Urinary bladder (tissue), 3 donors: ENCODE measurements at regions not wholly inside any gene's neighbourhood (a gene's known extent, or its start where the extent isn't known, plus 50 kb on each side); places are given as distances from the start of the nearest gene placed in this dataset.
"Not testable (repeated sequence)": the region's sequence is repeated elsewhere in the genome, so short reads cannot be mapped to it uniquely, and the experiment has no call there.

Experiments used
- DNase-seq: peaks from one replicate; pipeline ENCODE4 v3.0.0-alpha.2; 2015; ENCODE audit errors: extremely low spot score
- H3K27ac ChIP-seq: one replicate; pipeline ENCODE4 v1.5.1; 2013; ENCODE audit warnings: low read depth, mild to moderate bottlenecking, moderate library complexity
- H3K36me3 ChIP-seq: one replicate; pipeline ENCODE4 v1.6.1; 2013; ENCODE audit warnings: mild to moderate bottlenecking, moderate library complexity; ENCODE audit not compliant: insufficient read depth
- H3K4me1 ChIP-seq: one replicate; pipeline ENCODE4 v1.6.1; 2013; ENCODE audit warnings: mild to moderate bottlenecking, moderate library complexity; ENCODE audit not compliant: insufficient read depth
- H3K4me3 ChIP-seq: one replicate; pipeline ENCODE4 v1.5.1; 2013; ENCODE audit warnings: low read depth, low read length
- WGBS: extraction: QIAGEN DNeasy Blood & Tissue Kit; methylation state at CpG from one replicate; pipeline ENCODE4 v1.1.7; 2013; 5-methylcytosine and 5-hydroxymethylcytosine counted together
- donor health status: healthy with polysubstance abuse.
- donor health status: healthy.

- 73% methylated on average over 5 of the region's 5 CpGs for WGBS
- no peaks in the 10 kb centered on the region for H3K36me3 ChIP-seq
- DNase-seq, result peak; percentile 10
- H3K4me1 ChIP-seq, result no peaks in the 10 kb centered on the region
- H3K27ac ChIP-seq, result no peak overlapping the region
- no peak overlapping the region for H3K4me3 ChIP-seq
These were observed 1353.2 kb downstream of the AACS start for GRCh38 chr12:126418400-126418799.

DNA sequence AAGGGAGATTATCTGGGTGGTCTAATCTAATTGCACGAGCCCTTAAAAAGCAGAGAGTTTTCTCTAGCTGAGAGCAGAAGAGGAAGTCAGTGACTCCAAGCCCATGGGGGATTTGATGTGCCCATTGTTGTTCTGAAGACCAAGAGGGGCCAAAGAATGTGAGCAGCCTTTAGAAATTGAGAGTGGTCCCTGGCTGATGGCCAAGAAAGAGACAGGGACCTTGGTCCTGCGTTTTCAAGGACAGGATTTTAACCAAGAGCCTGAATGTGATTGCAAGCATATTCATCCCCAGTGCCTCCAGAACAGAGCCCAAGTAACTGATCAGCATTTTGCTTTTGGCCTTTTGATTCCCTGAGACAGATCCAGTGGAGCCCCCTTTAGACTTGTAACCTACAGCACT is 1353.9 kb downstream of the AACS start:
- WGBS, result 55% methylated on average over 2 of the region's 2 CpGs
- H3K36me3 ChIP-seq, result no peaks in the 10 kb centered on the region
- no peak for DNase-seq
- no peak overlapping the region for H3K27ac ChIP-seq
- H3K4me1 ChIP-seq, result no peaks in the 10 kb centered on the region
- H3K4me3 ChIP-seq, result no peak overlapping the region

DNA sequence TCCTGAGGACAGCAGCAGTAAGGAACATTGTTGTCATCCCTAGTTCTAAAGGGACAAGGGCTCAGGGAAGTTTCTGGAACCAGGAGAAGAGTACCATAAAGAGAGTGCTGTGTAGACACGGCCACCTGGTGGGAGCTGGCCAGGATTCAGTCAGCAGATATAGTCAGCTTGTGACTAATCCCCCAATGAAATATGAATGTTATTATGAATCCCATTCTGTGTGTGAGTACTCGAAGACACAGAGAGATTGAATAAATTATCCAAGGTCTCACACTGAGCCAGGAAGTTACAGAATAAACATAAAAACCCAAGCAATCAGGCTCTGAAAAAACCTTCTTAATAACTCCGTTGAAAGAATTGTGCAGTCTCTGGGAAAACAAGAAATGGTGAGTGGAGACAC is 1359.5 kb downstream of the AACS start:
- H3K4me1 ChIP-seq, result no peaks in the 10 kb centered on the region
- no peak for DNase-seq
- H3K4me3 ChIP-seq, result no peak overlapping the region
- H3K27ac ChIP-seq, result no peak overlapping the region
- 32% methylated on average over 3 of the region's 3 CpGs for WGBS
- no peaks in the 10 kb centered on the region for H3K36me3 ChIP-seq

DNA sequence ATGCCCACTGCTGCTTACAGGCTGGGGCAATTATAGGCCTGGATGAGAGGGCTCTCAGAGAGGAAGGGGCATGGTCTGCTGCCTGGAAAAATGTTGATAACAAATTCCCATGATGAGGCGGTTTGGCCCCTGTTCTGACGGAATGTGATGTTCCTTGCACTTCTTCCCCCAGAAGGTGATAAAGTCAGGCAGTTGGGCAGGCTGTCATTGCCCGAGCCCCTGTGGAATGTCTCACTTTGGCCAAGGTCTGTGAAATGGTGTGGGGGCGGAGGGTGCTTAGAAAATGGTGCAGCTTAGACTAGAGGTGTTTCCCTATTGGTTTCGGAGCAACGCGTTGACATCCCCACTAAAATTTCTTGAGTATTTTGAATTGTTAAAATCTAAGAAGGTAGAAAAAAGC is 1360.0 kb downstream of the AACS start:
- no peak for DNase-seq
- whole genome bisulfite sequencing, result 79% methylated on average over 7 of the region's 7 CpGs
- no peak overlapping the region for H3K27ac ChIP-seq
- H3K36me3 ChIP-seq, result no peaks in the 10 kb centered on the region
- H3K4me3 ChIP-seq, result no peak overlapping the region
- H3K4me1 ChIP-seq, result no peaks in the 10 kb centered on the region

DNA sequence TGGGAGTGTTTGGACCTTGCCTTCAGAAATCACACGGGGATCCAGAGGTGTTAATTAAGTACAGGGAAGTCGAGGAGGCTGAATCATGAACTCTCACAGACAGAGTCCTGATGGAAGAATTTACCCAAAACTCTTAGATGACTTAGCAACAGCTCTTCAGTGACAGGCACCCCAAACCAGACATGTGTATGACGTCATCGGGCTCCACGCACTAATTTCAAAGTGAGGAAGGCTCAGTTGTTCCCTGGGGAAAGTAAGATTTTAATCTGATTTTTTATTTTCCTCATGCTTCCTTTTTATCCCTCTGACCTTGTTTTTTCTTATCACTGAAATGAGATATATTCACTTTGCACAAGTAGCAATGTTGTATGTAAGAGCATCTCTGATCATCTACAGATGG is 1363.5 kb downstream of the AACS start:
- DNase-seq, result no peak
- 77% methylated on average over 5 of the region's 5 CpGs for WGBS
- no peak overlapping the region for H3K4me3 ChIP-seq
- H3K27ac ChIP-seq, result no peak overlapping the region
- H3K4me1 ChIP-seq, result no peaks in the 10 kb centered on the region
- H3K36me3 ChIP-seq, result no peaks in the 10 kb centered on the region

- H3K4me1 ChIP-seq, result no peaks in the 10 kb centered on the region
- DNase-seq, result no peak
- no peaks in the 10 kb centered on the region for H3K36me3 ChIP-seq
- no peak overlapping the region for H3K27ac ChIP-seq
- H3K4me3 ChIP-seq, result no peak overlapping the region
- 50% methylated on average over 2 of the region's 2 CpGs for WGBS
These were observed 1365.7 kb downstream of the AACS start for GRCh38 chr12:126430921-126431320.

- WGBS, result 46% methylated on average over 6 of the region's 6 CpGs
- H3K36me3 ChIP-seq, result no peaks in the 10 kb centered on the region
- H3K27ac ChIP-seq, result no peak overlapping the region
- no peak overlapping the region for H3K4me3 ChIP-seq
- H3K4me1 ChIP-seq, result no peaks in the 10 kb centered on the region
- no peak for DNase-seq
These were observed 1366.5 kb downstream of the AACS start for GRCh38 chr12:126431767-126432166.

GRCh38 chr12:126432780-126433179 is 1367.5 kb downstream of the AACS start:
- Histone ChIP-seq H3K27ac (no peak overlapping the region), H3K36me3 (no peaks in the 10 kb centered on the region), H3K4me3 (no peak overlapping the region), H3K4me1 (no peaks in the 10 kb centered on the region)
- 40% methylated on average over 1 of the region's 1 CpG for WGBS
- DNase-seq, result no peak

DNA sequence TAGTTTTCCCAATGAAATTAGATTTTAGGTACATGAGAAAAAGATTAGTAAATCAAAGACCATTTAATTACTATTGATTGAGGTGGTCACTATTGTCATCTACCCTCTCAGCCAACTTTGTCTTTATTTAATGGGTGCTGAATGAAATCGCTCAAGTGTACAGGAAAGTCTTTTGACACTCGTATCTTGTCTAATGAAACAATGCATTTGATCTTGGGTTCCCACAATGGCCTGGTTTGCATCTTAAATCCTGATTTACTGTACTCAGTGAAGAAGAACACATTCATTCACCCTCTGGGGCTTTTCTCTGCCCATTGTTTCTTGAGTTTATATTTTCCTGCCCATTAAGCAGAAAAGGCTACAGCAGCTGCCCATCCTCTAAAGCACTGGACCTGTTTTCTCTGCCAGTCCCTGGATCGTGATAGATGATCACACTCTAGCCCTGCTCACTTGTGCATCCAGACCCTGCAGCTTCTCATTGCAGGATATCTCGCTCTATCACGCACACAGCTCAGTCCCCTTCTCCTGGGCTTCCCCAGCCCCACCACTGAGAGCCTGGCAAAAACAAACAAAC is 1369.3 kb downstream of the AACS start:
- WGBS, result 90% methylated on average over 5 of the region's 5 CpGs
- Histone ChIP-seq H3K27ac (no peak overlapping the region), H3K36me3 (no peaks in the 10 kb centered on the region), H3K4me3 (no peak overlapping the region), H3K4me1 (no peaks in the 10 kb centered on the region)
- DNase-seq, result no peak

DNA sequence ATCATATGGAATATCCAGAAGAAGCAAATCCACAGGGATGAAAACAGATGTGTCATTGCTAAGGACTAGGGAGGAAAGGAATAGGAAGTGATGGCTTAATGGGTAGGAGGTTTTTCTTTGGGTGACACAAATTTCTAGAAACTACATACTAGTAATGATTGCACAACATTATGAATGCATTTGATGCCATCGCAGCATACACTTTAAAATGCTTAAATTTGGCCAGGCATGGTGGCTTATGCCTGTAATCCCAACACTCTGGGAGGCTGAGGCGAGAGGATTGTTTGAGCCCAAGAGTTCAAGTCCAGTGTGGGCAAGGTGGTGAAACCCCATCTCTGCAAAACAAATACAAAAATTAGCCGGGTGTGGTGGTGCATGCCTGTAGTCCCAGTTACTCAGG is 1370.8 kb downstream of the AACS start:
- Histone ChIP-seq H3K27ac (no peak overlapping the region), H3K36me3 (no peaks in the 10 kb centered on the region), H3K4me1 (no peaks in the 10 kb centered on the region), H3K4me3 (no peak overlapping the region)
- DNase-seq, result no peak
- 91% methylated on average over 3 of the region's 3 CpGs for WGBS

DNA sequence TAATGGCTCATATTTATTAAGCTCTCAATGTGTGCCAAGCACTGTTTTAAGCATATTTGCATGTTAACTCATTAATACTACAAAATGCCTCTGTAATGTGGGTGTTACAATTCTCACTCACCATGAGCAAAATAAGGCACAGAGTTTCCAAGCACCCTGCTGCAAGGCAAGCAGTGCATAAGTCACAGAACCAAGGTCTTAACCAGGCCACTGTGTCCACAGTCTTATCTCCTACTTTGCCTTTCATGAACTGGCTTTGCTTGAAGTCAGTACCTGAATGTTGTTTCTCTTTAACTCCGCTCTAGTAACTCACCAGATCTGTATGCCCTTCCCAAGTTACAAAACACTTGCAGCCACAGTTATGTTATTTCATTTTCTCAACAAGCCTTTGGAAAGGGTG is 1372.7 kb downstream of the AACS start:
- no peak overlapping the region for H3K27ac ChIP-seq
- DNase-seq, result no peak
- H3K4me1 ChIP-seq, result no peaks in the 10 kb centered on the region
- WGBS, result 95% methylated on average over 1 of the region's 1 CpG
- no peak overlapping the region for H3K4me3 ChIP-seq
- no peaks in the 10 kb centered on the region for H3K36me3 ChIP-seq

GRCh38 chr12:126443977-126444376 is 1378.7 kb downstream of the AACS start:
- WGBS, result 76% methylated on average over 7 of the region's 7 CpGs
- DNase-seq, result no peak
- no peak overlapping the region for H3K4me3 ChIP-seq
- H3K36me3 ChIP-seq, result no peaks in the 10 kb centered on the region
- H3K27ac ChIP-seq, result no peak overlapping the region
- no peaks in the 10 kb centered on the region for H3K4me1 ChIP-seq

DNA sequence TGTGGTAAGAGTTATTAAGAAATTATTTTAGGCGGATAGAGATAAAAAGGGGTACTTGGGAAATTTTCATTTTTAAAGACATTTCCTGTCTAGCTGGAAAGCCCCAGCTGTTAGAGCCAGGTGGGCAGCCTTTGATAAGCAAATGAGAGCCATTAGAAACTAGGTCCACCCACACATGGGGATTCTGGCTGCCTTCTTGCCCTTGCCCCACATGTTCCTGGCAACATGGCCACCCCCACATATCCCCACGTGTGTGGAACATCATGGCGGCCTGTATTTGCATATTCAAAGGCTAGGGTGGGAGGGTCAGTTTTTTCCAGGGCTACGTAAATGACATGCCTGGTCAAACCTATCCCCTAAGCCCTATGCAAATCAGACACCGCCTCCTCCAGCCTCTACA is 1382.1 kb downstream of the AACS start:
- DNase-seq, result no peak
- Histone ChIP-seq H3K36me3 (no peaks in the 10 kb centered on the region), H3K27ac (no peak overlapping the region), H3K4me3 (no peak overlapping the region), H3K4me1 (no peaks in the 10 kb centered on the region)
- WGBS, result 85% methylated on average over 5 of the region's 5 CpGs

GRCh38 chr12:126451809-126452208 is 1386.6 kb downstream of the AACS start:
- DNase-seq, result no peak
- Histone ChIP-seq H3K4me1 (no peaks in the 10 kb centered on the region), H3K36me3 (no peaks in the 10 kb centered on the region), H3K27ac (no peak overlapping the region), H3K4me3 (no peak overlapping the region)
- 47% methylated on average over 4 of the region's 4 CpGs for WGBS

DNA sequence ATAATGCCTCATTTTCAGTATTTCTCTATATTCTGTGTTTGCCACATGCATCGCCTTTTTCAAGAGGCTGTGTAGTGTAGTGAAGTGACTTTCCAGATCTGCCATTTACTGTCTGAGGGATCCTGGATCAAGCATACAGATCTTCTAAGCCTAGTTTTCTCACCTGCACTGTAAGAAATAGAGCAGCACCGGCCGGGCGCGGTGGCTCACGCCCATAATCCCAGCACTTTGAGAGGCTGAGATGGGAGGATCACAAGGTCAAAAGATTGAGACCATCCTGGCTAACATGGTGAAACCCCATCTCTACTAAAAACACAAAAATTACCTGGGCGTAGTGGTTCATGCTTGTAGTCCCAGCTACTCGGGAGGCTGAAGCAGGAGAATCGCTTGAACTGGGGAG is 1387.5 kb downstream of the AACS start:
- H3K27ac ChIP-seq, result not testable (repeated sequence)

More for the DNA sequence above, 1387.5 kb downstream of the AACS start:
- H3K4me3 ChIP-seq, H3K36me3 ChIP-seq, H3K4me1 ChIP-seq, DNase-seq: not testable (repeated sequence)
- 94% methylated on average over 9 of the region's 9 CpGs for WGBS
